GM18867 (cell line): ENCODE measurements at regions not wholly inside any gene's neighbourhood (a gene's known extent, or its start where the extent isn't known, plus 50 kb on each side); places are given as distances from the start of the nearest gene placed in this dataset.

Source experiments
- ATAC-seq: cut with Tn5 transposase; IDR thresholded peaks from one replicate; pipeline ENCODE4 v1.9.1; 2021; ENCODE audit warnings: mild to moderate bottlenecking, moderate library complexity; ENCODE audit not compliant: unreplicated experiment

DNA sequence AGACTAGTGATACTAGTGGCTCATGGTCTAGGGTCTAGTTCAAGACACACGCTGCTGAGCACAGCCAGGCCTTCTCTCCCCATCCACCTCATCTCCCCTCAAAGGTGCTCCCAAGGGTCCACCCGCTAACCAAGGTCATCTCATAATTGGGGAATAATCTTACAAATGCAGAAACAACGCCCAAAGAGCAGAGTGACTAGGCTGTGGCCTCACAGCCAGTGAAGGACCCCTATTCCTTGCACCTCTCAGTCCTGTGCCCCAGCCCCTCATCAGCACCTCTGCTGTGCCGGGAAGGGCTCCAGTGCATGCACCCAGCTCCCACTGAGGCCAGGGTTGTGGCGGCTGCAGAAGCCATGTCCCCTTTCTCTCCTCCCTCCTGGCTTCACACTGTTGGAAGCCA is 286.9 kb downstream of the UACA start:
- ATAC-seq = no peak

DNA sequence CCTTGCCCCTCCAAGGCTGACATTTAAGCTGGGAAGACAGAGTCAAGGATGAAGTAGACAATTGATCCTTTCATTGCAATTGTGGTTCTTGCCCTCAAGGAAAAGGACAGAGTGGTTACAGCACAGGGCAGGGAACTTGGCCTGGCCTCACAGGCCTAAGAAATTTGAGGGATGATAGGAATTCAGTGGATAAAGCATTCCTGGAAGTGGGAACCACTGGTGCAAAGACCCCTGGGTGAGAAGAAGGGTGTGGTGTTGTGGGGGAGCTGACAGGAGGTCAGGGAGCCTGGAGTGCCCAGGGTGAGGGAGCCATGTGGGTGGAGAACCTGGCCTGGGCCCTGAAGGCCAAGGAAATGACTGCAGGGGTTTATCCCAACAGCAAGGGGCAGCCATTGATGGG is 287.4 kb downstream of the UACA start:
- ATAC-seq = no peak

DNA sequence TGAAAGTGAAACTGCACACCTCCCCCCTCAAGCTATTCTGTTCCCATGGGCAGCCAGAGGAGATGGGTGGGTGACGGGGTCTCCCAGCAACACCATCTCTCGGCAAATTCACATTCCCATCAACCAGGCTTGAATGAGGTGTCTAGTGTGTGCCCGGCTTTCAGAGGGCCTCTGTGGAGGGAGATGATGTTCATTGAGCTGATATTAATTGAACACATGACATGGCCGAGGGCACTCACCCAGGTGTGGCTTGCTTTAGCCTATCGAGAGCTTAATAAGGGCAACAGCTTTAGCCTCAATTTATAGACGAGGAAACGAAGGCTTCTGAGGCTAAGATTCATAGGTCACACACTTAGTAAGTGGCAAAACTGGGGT is 288.0 kb downstream of the UACA start:
- ATAC-seq = no peak

DNA sequence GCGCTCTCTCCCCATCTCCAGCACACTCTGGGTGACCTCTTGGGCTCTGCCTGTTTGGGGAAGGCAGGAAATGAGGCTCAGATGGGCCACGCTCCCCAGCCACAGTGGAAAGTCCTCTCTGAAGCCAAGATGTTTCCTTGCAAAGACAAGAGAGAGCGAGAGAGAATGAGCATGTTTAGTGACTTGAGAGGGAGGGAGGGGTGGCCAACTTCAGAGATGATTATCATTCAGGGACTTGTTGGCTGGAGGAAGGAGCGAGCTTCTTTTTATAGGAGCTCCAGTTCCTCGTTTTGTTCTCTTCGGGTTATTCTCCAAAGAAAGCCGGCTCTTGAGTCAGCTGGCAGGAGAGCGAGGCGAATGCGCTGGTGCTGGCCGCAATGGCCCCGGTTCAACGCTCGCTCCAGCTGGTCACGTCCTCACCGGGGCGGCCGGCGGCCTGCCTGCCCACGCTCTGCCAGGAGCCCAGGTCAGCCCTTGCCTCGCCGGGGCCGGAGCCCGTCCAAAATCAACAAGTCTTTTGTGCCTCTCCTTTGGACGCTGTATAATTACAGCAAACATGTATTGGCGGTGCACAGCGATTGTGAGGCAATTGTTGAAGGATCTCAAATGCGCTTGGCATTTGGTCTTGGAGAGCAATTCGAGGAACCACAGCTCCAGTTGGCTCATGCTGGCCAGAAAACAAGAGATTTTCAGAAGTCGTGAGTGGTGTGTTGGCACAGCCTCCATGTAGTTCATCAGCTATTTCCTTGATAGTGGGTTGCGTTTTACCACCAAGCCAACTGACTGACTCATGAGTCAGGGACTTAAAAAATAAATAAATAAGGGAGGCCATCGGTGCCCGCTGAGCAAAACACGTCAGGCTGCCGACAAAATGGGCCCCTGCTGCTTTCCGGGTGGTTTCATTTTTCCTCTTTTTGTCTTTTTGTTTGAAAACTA is 288.6 kb downstream of the UACA start:
- no peak for ATAC-seq

DNA sequence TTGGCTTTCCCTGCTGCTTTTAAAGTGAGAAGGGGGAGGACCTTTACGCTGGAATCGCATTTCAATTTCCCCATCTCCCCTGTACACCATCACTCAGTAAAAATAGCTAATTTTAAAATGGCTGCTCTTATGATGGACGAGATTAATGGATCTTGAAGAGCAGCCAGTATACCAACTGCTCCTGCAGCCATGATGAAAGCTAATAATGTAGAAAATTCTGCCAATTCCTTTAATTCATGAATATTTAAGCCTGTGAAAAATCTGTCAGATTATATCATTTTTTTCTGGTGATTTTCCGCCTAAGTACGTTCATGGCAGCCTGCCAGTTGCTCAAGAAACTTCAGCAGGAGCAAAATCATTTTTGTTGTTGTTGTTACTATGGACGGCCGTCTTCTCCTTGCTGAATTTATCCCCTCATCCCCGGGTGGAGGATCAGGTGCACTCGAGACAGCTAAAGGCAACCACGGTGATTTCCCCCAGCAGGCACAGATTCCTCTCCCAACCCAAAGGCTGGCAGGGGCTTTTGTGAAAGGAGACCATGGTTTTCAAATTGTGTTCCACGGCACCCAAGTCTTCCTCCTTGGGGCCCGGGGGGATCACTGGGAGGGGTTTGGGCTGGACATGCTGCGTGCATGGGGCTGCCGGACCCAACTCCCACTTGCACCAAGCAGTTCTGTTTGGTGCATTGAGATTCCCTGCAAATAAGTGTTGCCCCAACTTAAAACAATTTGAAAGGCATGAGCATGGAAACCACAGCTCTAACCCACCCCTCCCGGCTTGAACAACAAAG is 289.6 kb downstream of the UACA start:
- ATAC-seq = no peak

DNA sequence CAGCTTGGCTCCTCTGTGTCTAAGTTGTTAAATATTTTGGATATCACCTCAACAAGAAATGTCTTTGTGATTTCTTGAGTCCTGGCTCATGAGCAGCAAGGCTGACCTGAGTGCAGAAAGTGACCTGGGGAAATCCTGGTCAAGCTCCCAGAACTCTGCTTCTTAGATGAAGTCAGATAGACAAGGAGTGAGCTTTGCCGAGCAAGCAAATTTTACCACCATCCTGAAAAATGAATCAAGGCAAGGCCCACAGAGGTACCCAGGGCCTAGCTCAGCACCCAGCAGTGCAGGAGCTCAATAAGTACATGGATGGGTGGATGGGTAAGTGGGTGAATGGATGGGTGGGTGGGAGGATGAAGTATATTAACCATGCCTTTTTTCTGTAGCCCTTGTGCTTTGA is 291.8 kb downstream of the UACA start:
- ATAC-seq = no peak

DNA sequence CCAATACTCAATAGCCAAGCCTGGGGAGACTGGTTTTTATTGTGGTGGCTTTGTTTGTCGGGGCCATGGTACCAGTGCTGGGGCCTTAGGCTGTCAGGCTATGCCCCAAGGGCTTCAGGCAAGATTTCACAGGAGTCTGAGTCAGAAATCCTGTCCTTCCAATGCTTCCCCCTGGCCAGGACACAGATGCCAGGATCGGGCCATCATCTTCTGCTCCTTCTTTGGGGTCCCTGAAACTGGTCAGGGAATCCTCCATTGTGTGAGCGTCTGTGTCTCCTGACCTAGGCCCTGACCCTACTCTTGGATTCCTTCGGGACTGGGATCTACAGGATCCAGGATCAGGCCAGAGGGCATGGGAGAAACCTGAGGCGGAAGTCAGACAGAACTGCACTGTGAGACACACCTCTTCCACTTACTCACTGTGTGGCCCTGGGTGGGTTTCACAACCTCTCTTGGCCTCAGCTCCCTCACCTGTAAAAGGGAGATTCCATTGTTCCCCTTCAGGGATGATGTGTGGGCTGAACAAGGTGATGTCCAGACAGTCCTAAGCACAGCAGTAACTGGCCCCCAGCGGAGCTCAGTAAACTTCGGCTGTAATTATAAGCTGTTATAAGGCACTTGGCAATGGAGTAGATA is 292.7 kb downstream of the UACA start:
- no peak for ATAC-seq

DNA sequence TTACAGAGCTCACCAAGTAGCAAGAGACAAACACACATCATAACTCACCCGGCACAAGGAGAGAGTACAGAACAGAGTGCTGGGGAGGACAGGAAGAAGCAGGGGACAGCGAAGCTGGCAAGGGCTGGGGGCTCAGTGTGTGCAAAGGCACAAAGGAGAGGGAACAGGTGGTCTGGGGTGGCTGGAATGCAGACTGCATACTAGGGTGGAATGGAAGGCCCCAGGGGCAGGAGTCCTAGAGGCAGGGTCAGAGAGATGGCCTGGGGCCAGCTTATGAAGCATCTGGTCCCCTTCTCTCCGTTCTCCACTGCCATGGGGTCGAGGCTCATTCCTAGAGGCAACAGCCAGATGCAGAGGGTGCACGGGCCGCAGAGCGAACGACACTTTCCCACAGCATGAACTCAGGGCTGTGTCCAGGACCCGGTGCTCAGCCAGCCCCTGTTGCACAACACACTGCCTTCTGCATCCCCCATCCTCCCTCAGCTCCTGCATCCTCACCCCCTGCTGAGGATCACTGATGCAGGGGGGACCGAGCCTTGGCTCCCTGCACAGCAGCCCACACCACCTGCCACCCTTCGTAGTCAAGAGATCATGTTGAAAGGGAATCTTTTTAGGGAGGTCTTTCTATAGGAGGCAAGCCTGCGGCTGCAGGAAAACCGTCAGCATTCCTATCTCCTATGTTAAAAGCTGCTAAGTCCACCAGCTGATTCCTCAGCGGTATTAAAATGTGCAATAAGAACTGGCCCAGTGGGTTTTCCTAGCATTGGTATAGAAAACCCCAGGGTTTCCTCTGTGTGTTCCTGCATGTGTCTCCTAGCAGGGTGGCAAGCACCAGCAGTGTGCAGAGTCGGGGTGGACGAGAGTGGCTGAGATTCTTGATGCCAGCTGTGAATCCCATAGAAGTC is 293.5 kb downstream of the UACA start:
- ATAC-seq = no peak

DNA sequence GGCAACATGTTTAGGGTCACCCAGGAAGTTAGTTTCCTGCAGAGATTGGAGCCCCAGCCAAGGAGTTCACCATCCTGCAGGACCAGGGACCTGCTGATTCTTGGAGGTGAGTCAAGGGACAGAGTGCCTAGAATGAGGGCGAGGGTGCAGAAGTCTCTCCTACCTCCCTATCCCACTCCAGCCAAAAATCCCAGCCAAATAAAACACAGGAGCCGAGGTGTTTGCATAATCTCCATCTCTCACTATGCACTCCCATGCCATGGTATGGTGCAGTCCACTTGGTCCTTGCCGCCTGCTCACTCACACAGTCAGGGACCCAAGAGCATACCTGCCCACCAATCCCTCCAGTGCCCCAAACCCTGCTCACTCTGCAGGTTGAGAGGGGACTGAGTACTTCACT is 294.2 kb downstream of the UACA start:
- no peak for ATAC-seq

DNA sequence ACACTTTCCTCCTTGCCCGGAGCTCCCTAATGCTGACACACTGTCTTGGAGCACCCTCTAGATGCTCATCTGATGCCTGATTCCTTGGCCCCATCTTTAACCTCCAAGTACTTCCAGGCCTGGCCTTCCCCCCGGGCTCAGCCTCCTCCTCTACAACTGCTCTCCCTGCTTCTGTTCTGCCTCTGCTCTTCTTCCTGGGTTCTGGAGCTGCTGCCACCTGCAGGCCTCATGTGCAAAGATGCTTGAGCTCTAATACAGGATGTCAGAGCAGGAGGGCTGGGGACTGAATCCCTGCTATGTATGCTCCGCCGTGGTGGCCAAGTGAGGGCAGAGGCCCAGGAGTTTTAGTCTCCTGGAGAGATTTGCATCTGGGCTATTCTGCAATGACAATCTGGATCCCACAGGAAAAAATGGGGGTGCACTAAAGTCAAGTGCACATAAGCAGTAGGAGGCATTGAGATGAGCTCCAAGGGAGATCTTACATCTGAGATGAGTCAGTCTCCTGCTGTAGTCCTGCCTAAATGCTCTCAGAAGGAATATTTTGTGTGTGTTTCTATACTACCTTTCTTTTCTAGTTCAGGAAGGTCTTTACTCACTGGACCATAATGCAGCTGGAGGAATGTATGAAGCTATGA is 296.3 kb downstream of the UACA start:
- peak; percentile 40 for ATAC-seq

DNA sequence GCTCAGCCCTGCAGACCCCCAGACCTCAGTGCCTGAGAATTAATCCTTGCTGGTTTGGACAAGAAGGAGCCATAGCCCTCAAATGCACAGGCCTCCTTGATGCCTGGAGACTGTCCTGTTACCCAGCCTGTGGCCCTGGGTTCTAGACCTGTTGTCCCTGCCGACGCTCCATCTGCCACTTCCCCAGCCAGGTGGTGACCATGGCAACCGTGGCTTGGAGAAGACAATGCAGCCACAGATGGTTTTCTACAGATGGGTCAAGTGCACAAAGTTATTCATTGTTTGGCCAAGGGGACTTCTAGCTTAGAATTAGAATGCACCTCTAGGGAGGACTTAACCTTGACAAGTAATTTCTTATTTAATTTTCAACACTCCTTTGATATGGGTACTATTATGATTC is 297.1 kb downstream of the UACA start:
- no peak for ATAC-seq

DNA sequence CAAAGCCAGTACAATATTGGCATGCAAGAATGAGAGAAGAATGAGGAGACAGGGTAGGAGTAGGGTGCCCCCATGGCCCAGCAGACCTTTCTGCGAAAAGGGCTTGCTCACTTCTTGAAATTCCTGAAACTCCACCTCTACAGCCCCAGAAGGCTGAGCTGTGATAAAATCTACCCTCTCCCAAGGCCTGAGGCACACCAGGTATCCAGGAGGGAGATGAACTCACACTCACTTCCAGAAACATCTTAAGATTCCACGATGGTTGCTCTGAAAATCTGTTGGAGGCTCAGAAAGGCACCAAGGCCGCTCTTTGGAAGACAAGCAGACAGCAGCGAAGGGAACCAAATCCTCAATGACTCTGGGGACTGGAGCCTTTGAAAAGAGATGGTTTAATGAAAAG is 297.5 kb downstream of the UACA start:
- ATAC-seq = no peak

DNA sequence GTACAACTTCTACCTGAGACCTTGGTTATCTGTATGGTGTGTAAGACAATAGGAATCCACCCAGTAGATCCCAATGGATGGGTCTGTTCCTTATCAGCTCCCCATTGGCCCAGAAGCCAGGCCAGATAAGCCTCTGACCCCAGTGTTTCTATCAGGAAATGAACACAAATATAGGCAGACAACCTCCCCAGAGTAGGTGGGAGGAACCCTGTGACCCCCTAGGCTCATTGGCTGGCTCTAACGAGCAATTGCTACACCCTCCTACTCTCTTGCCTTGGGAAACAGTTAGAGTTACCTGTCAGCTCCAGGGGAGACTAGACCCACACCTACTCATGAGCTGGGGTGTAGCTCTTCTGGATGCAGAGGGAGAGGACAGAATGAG is 299.9 kb downstream of the UACA start:
- peak; percentile 29 for ATAC-seq

DNA sequence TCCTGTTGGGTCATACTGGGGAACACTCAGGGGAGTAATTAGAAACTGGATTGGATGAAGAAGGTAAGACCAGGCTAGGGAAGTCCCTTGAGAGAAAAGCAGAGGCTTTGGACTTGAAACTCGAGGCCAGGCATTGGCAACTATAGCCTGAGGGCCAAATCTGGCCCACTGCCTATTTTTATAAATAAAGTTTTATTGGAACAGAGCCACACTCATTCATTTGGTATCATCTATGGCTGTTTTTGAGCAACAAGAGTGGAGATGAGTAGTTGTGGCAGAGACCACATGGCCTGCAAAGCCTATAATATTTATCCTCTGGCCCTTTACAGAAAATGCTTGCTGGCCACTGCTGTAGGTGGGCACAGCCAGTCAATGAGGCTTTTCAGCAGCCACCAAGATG is 301.4 kb downstream of the UACA start:
- no peak for ATAC-seq

DNA sequence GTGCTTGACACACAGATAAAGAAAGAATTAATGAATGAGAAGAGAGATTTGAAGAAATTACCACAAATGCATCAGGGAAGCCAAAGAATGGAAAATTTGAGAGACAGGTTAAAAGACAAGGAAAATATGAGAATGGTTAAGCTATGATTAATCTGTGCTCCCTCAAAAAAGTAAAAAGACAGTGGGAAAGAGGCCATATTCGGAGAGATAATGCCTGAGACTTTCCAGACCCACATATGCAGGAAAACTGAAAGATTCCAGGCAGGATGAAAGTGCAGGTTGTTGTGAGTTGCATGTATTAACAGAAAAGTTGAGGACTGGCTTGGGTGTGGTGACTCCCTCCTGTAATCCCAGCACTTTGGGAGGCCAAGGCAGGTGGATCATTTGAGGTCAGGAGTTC is 302.3 kb downstream of the UACA start:
- ATAC-seq = no peak

DNA sequence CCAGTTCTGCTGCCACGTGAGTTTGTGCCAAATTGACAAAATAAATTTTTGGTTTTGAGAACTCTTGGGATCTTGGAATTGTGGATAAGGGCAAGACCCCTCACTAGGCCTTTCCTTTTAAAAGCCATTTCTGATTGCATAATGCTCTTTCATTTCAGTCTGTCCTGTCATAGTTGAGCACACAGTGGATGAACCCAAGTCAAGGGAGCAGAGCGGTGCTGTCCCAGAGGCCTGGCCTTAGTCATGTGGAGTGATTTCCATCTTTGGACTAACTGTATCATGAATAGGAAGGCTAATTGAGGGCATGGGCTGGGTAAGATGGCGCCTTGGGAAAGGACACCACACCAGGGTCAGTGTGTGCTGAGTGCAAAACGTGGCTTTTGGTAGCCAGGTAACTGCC is 304.0 kb downstream of the UACA start:
- no peak for ATAC-seq

DNA sequence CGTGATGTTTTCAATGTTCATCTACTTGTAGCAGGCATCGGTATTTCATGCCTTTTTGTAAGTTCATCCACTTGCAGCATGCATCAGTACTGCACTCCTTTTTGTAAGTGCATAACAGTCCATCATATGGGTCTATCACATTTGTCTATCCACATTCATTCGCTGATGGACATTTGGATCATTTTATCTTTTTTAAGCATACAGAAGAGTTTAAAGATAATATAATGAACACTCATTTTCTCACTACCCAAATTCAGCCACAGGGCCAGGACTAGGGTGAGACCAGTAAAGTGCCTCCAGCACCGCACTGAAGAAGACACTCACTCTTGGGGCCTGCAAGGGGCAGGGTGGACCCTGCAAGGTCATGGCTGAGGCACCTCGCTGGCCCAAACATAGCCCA is 309.6 kb downstream of the UACA start:
- no peak for ATAC-seq

DNA sequence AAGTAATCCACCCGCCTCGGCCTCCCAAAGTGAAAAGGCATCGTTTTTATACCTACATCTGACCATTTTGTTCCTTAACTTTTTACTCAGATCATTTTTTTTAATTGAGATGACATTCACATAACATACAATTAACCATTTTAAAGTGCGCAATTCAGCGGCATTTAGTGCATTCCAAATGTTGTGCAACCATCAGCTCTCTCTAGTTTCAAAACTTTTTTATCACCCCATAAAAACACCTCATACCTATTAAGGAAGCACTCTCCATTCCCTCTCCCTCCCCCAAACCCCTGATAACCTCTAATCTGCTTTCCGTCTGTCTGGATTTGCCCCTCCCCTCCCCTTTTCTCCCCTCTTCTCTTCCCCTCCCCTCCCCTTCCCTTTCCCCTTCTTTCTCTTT is 310.1 kb downstream of the UACA start:
- no peak for ATAC-seq

DNA sequence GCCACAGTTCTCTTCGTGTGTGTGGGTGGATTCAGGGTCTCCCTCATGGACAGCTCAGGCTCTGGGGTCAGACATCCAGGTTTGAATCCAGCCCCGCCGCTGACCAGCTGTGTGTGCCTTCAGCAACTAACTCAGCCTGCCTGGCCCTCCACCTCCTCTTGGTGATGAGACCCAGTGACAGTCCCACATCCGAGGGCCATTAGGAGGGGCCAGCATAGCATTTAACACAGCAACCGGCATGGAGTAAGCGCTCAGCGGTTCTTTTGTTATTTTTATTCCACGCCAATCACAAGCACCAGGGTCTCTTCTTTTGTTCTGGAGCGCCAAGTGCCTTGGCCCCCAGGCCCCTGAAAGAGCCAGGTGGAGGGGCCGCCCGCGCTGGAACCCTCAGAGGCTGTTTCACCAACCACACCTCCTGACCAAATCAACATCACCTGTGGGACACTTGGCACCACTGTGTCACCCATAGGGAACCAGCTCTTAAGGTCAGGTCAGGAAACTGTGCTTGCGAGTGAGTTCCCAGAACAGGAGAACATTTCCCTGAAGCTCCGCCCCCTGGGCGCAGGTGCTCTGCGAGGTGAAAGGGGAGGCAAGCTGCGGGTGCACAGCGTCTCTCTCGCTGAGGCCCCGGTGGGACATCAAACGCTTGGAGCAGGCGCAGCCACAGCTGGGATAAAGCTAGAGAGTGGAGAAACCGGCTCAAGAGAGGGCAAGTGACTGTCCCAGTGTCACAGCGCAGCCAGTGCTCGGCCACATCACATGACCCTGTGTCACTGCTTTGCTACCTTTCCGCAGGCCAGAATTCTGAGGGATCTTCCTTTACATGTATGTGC is 311.3 kb downstream of the UACA start:
- no peak for ATAC-seq

DNA sequence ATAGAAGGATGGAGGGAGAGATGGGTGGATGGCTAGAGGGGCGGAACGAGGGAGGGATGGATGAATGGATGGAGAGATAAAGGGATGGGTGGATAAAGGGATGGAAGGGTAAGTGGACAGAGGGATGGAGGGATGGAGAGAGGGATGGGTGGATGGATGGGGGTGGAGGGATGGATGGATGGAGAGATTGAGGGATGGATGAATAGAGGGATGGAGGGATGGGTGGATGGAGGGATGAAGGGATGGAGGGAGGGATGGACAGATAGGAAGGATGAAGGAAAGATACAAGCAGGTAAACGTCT is 313.3 kb downstream of the UACA start:
- no peak for ATAC-seq
